HCT116 (cell line): ENCODE measurements at regions not wholly inside any gene's neighbourhood (a gene's known extent, or its start where the extent isn't known, plus 50 kb on each side); places are given as distances from the start of the nearest gene placed in this dataset.

ENCODE experiments used
- ATAC-seq: fragments of 200-7000 bp; cut with Tn5 transposase; 2 replicates; pipeline ENCODE4 v1.9.1; 2020; ENCODE audit warnings: mild to moderate bottlenecking, moderate library complexity
- BruUV-seq: library from RNA; stranded (reverse); fragments of 400-500 nt; replicated peaks from 2 replicates; lab custom pipeline; 2021; lab: Mats Ljungman, UMichigan
- CTCF ChIA-PET: fragments of 300-600 bp; sonication (Branson Sonifier 250); formaldehyde crosslinking; loops from one replicate; lab custom pipeline; 2021; ENCODE audit warnings: antibody characterized with exemption; lab: Charles Lee
- POLR2A ChIA-PET: fragments of 300-600, 350-600 bp; sonication (Branson Sonifier 250); formaldehyde crosslinking; loops from one replicate; lab custom pipeline; 2021; ENCODE audit warnings: antibody characterized with exemption; lab: Charles Lee
- RAD21 ChIA-PET, 2 experiments: fragments of 300-600 bp; sonication (Branson Sonifier 250); formaldehyde crosslinking; loops; one replicate each; lab custom pipeline; 2023; ENCODE audit warnings: low total read pairs in 2 of 2; ENCODE audit not compliant: uncharacterized antibody in 2 of 2, unreplicated experiment in 2 of 2, low non-redundant PET in 1 of 2; lab: Charles Lee
- DNase-seq: peaks from one replicate; pipeline ENCODE4 v3.0.0-alpha.2; 2010; ENCODE audit warnings: low read depth, low spot score
- H2AFZ ChIP-seq: fragments of 200-600 bp; shearing (Covaris generic), sonication (generic); 2 replicates; pipeline ENCODE4 v1.6.1; 2017; ENCODE audit warnings: low read depth, mixed run types, mixed read lengths, antibody characterized with exemption, low read length; ENCODE audit not compliant: poor library complexity, severe bottlenecking
- H3K27ac ChIP-seq: 2 replicates; pipeline ENCODE4 v1.5.1; 2012; ENCODE audit warnings: low read depth, low read length
- H3K27me3 ChIP-seq: fragments of 200-600 bp; sonication (generic); 2 replicates; pipeline ENCODE4 v1.6.1; 2016; ENCODE audit warnings: mixed run types, low read length, mixed read lengths; ENCODE audit not compliant: insufficient read depth
- H3K36me3 ChIP-seq, 2 experiments: fragments of 200-500 bp in 1 of 2; fragments of 200-600 bp in 1 of 2; sonication (Bioruptor generic) in 1 of 2; sonication (generic) in 1 of 2; 2 replicates each; pipeline versions ENCODE4 v1.5.1 to v1.6.1; 2014 to 2016; ENCODE audit warnings: low read length in 2 of 2, inconsistent platforms in 1 of 2, mixed read lengths in 1 of 2, mixed run types in 1 of 2; ENCODE audit not compliant: insufficient read depth in 2 of 2, control insufficient read depth in 1 of 2
- H3K4me1 ChIP-seq, 2 experiments: fragments of 200-600 bp in 1 of 2; sonication (generic) in 1 of 2; 2 replicates each; pipeline versions ENCODE4 v1.5.1 to v1.6.1; 2012 to 2017; ENCODE audit warnings: low read length in 2 of 2, inconsistent platforms in 1 of 2, mild to moderate bottlenecking in 1 of 2, mixed read lengths in 1 of 2, mixed run types in 1 of 2, moderate library complexity in 1 of 2; ENCODE audit not compliant: insufficient read depth in 2 of 2, control insufficient read depth in 1 of 2
- H3K4me2 ChIP-seq: fragments of 200-600 bp; sonication (generic); 2 replicates; pipeline ENCODE4 v1.6.1; 2017; ENCODE audit warnings: mixed run types, low read length, mixed read lengths
- H3K4me3 ChIP-seq, 2 experiments: fragments of 200-600 bp in 1 of 2; sonication (generic) in 1 of 2; replicated peaks in 1 of 2; 2 replicates each; pipeline ENCODE4 v1.5.1; 2011 to 2016; ENCODE audit warnings: low read length in 2 of 2, control low read depth in 1 of 2, low read depth in 1 of 2, mild to moderate bottlenecking in 1 of 2, mixed read lengths in 1 of 2, mixed run types in 1 of 2
- H3K79me2 ChIP-seq: fragments of 200-600 bp; sonication (generic); 2 replicates; pipeline ENCODE4 v1.6.1; 2017; ENCODE audit warnings: mild to moderate bottlenecking, mixed run types, low read length, moderate library complexity, mixed read lengths; ENCODE audit not compliant: insufficient read depth
- H3K9ac ChIP-seq: fragments of 200-600 bp; sonication (generic); 2 replicates; pipeline ENCODE4 v1.6.1; 2016; ENCODE audit warnings: low read length, mixed read lengths
- H3K9me2 ChIP-seq: fragments of 200-600 bp; sonication (generic), shearing (Covaris generic); 2 replicates; pipeline ENCODE4 v1.6.1; 2017; ENCODE audit warnings: mixed run types, mild to moderate bottlenecking, moderate library complexity; ENCODE audit not compliant: insufficient read depth
- H3K9me3 ChIP-seq, 2 experiments: fragments of 200-500 bp in 1 of 2; fragments of 200-600 bp in 1 of 2; sonication (Bioruptor generic) in 1 of 2; sonication (generic) in 1 of 2; 2 replicates each; pipeline ENCODE4 v1.6.1; 2014 to 2017; ENCODE audit warnings: low read length in 2 of 2, mixed read lengths in 2 of 2, inconsistent platforms in 1 of 2, low read depth in 1 of 2, mild to moderate bottlenecking in 1 of 2, mixed run types in 1 of 2, moderate library complexity in 1 of 2; ENCODE audit not compliant: control insufficient read depth in 1 of 2, insufficient read depth in 1 of 2
- H4K20me1 ChIP-seq: fragments of 200-600 bp; sonication (generic), shearing (Covaris generic); 2 replicates; pipeline ENCODE4 v1.6.1; 2017; ENCODE audit warnings: mixed run types, mild to moderate bottlenecking, moderate library complexity; ENCODE audit not compliant: insufficient read depth
- CBX3 ChIP-seq: IDR thresholded peaks from 2 replicates; pipeline ENCODE4 v1.6.1; 2012; ENCODE audit warnings: low read depth
- CTCF ChIP-seq, 3 experiments: fragments of 200-600 bp in 1 of 3; sonication (generic) in 1 of 3; IDR thresholded peaks in 2 of 3; conservative IDR thresholded peaks in 1 of 3; 2 replicates each; pipeline ENCODE4 v1.5.1; 2012 to 2017; ENCODE audit warnings: low read depth in 2 of 3, low read length in 2 of 3, antibody characterized with exemption in 1 of 3, borderline replicate concordance in 1 of 3, control low read depth in 1 of 3, mild to moderate bottlenecking in 1 of 3, mixed read lengths in 1 of 3, mixed run types in 1 of 3, moderate library complexity in 1 of 3; ENCODE audit not compliant: insufficient read depth in 1 of 3
- EGR1 ChIP-seq: IDR thresholded peaks from 2 replicates; pipeline ENCODE4 v1.6.1; 2012; ENCODE audit warnings: low read depth
- EZH2phosphoT487 ChIP-seq: fragments of 200-600 bp; IDR thresholded peaks from 2 replicates; pipeline ENCODE4 v1.6.1; 2018; ENCODE audit warnings: antibody characterized with exemption, borderline replicate concordance
- JUND ChIP-seq: IDR thresholded peaks from 2 replicates; pipeline ENCODE4 v1.6.1; 2012
- MAX ChIP-seq: IDR thresholded peaks from 2 replicates; pipeline ENCODE4 v1.6.1; 2012
- POLR2A ChIP-seq: IDR thresholded peaks from 2 replicates; pipeline ENCODE4 v1.7.0; 2011; ENCODE audit warnings: borderline replicate concordance; ENCODE audit not compliant: insufficient read depth, insufficient read length; ENCODE audit errors: extremely low read depth
- POLR2AphosphoS5 ChIP-seq: IDR thresholded peaks from 2 replicates; pipeline ENCODE4 v1.6.1; 2011; ENCODE audit warnings: mild to moderate bottlenecking, low read depth, low read length, moderate library complexity
- SP1 ChIP-seq: IDR thresholded peaks from 2 replicates; pipeline ENCODE4 v1.6.1; 2012; ENCODE audit warnings: low read depth
- SRF ChIP-seq: IDR thresholded peaks from 2 replicates; pipeline ENCODE4 v1.6.1; 2012; ENCODE audit warnings: low read depth
- TCF7L2 ChIP-seq: IDR thresholded peaks from 2 replicates; pipeline ENCODE4 v1.7.0; 2011; ENCODE audit warnings: borderline replicate concordance, inconsistent platforms; ENCODE audit not compliant: insufficient read depth, insufficient read length; ENCODE audit errors: extremely low read depth
- ZFX ChIP-seq: fragments of 450-650 bp; IDR thresholded peaks from 2 replicates; pipeline ENCODE4 v1.6.1; 2017
- ZNF274 ChIP-seq: fragments of 200-500 bp; sonication (Bioruptor generic); IDR thresholded peaks from 2 replicates; pipeline ENCODE4 v1.6.1; 2014; ENCODE audit warnings: mild to moderate bottlenecking, low read depth, low read length, inconsistent platforms
- intact Hi-C: fragments of 100-400 bp; cut with micrococcal nuclease; formaldehyde crosslinking; loops from 2 replicates; pipeline ENCODE4 v1.10.0; 2022

GRCh38 chrX:40467454-40467853 is 113.3 kb upstream of the ATP6AP2 start (continued):
- no peak for TF ChIP-seq SRF
- TF ChIP-seq POLR2A: no peak
- no peak for TF ChIP-seq SP1
- no peak for TF ChIP-seq CBX3
- no peak for TF ChIP-seq EGR1
- no peak for TF ChIP-seq CTCF (IDR thresholded peaks at IDR 0.05 in 2 of 3, conservative IDR thresholded peaks at IDR 0.05 in 1 of 3; ENCODE audit: borderline replicate concordance in 1 of 3, insufficient read depth in 1 of 3, low read depth in 2 of 3, low read length in 2 of 3)
- no peak for TF ChIP-seq TCF7L2
- TF ChIP-seq POLR2AphosphoS5: no peak
- TF ChIP-seq MAX: no peak
- TF ChIP-seq JUND: no peak
- no peak for TF ChIP-seq ZFX
- TF ChIP-seq ZNF274: no peak

- POLR2A ChIA-PET: interaction anchor here (0.5 kb wide), 1 partner anchor 353 kb away, joined by 9 read pairs; no protein-coding TSS in a partner anchor
- ATAC-seq: no peak
Measured at GRCh38 chrX:40465735-40466551, 114.8 kb upstream of the ATP6AP2 start.

More at GRCh38 chrX:40465735-40466551, 114.8 kb upstream of the ATP6AP2 start:
- Histone ChIP-seq H2AFZ (no peak overlapping the region), H3K27me3 (no peaks in the 10 kb centered on the region), H3K79me2 (no peaks in the 10 kb centered on the region), H3K9me2 (no peaks in the 10 kb centered on the region), H3K4me1 (peaks cover 3 to 9% of the 10 kb centered on the region in 2 experiments; a peak in 3 of 4 replicates), H3K36me3 (no peaks in the 10 kb centered on the region), H3K9ac (no peak overlapping the region), H3K27ac (no peak overlapping the region), H3K4me2 (no peak overlapping the region), H3K4me3 (no peak overlapping the region)
- ChIA-PET RAD21 (no interaction called here), CTCF (no interaction called here)
- no peak for DNase-seq
- BruUV-seq: no TSS peak
- intact Hi-C loops: no loop called here
- TF ChIP-seq CTCF (IDR thresholded peaks at IDR 0.05 in 2 of 3, conservative IDR thresholded peaks at IDR 0.05 in 1 of 3; ENCODE audit: borderline replicate concordance in 1 of 3, insufficient read depth in 1 of 3, low read depth in 2 of 3, low read length in 2 of 3) (no peak), EZH2phosphoT487 (no peak), EGR1 (no peak)
- TF ChIP-seq, all 23 proteins: peak for 0
- no peaks in the 10 kb centered on the region for H4K20me1 ChIP-seq
- H3K9me3 ChIP-seq: no peaks in the 10 kb centered on the region
